GDM1 (cell line): ENCODE measurements at regions not wholly inside any gene's neighbourhood (a gene's known extent, or its start where the extent isn't known, plus 50 kb on each side); places are given as distances from the start of the nearest gene placed in this dataset.

Experiments
- DNase-seq: peaks from one replicate; lab custom pipeline; 2025; lab: John Stamatoyannopoulos, UW

DNA sequence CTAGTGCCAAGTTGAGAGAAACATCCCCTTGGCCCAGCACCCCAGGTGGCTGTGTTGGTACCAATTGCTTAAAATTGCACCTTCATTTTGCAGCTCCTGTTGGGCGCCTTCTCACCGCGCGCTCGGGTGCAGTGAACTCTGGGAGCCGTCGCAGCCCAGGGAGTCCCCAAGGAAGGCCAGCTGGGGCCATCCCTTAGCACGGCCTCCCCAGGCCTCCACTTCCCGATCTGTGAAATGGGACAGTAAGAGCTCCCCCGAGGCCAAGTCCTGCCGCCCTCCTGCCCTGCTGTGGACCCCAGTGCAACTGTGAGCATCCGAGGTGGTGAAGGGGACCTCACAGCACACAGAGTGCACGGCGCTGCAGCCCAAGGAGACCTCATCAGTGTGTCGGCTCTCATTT lies 1234.1 kb downstream of the BRD1 start:
- DNase-seq, result no peak

DNA sequence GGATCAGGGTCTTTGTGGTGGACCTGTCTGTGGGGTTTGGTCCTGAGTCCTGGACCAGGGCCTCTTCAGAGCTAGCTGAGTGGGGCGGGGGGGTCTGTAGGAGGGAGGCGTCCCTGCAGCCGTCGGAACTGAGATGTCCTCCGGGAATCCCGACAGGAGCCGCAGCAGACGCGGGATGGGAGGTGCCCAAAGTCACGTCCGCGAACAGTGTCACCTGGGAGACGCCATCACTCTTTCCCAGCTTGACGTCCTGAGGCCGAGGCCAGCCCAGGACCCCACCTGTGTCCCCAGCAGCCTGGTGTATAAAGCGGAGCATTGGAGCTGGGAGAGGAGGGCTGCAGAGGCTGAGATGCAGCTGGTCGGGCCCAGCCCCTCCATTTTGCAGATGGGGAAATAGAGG lies 1234.7 kb downstream of the BRD1 start:
- DNase-seq, result no peak

DNA sequence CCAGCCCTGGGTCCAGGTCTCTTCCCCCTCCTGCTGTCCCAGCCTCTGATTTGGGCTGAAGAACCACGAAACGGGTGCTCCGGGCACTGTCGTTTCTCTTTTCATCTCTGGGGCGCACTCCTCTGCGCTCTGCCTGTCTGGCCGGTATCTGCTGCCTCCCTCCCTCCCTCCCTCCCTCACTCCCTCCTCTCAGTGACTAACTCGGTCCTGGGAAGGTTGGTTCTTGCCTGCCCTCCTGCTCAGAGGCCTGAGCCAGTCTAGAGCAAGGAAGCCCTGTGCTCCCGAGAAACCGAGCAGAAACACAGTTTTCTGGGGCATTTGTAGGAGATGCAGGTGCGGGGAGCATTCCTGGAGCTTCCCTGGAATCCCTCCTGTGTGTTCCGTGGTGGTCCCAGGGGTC lies 1235.2 kb downstream of the BRD1 start:
- no peak for DNase-seq

DNA sequence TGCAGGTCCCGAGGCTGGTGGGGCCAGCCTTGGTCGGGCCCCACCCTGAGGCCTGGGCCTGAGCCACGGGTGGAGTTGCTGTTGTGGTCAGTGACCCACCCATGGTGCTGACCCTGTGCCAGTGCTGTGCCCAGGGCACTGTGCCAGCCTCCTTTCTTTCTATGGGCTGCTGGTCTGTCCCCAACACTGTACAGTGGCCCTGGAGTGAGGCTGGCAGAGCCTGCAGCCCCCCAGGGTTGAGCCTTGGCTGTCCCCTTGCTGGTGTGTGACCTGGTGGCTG lies 1235.7 kb downstream of the BRD1 start:
- DNase-seq, result no peak

DNA sequence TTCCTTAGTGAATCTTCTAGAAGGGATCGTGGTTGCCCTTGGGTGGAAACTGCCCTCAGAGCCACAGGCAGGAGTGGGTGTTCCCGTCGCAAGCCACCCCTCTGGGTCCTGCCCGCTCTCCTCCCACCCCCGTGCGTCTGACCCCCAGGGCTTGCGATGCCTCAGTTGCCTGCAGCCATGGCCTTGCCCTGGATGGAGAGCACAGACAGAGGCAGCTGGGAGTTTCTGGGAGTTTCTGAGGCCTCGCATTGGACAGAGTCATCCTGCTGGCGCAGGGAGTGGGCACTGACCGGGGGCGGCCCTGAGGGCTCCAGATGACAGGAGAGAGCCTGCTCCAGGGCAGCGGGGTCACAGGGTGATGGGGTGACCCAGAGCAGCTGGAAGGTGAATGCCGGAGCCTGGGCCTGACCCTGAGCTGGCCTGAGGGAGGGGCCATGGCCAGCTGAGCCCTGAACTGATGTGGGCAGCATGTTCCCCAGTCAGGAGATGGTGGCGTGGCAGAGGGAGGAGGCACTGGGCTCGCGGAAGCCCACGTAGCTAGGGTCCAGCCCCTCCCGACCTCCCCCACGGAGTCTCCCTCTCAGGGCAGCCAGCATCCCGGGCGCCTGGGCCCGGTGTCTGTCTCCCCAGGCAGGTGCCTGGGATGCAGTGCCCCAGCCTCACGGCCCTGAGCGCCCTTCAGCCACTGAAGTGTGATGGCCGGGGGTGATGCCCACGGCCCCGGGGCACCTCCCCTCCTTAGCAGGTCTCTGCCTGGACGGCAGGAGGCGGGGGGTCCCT lies 1236.2 kb downstream of the BRD1 start:
- no peak for DNase-seq

DNA sequence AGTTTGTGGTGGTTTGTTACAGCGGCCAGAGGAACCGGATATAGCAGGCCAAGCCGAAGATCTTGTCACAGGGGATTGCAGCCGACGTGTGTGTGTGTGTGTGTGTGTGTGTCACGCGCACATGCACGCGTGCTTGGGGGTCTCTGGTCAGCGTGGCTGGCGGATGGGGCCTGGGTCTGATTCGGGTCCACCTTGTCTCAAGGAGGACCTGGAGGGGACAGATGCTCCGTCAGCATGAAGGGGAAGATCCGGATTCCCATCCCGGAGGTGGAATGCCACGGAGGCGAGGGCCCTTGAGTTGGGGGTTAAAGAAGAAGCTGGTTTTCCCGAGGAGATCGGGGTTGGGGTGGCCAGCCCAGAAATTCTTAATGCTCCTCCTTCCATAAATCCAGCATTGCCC lies 1237.8 kb downstream of the BRD1 start:
- no peak for DNase-seq

DNA sequence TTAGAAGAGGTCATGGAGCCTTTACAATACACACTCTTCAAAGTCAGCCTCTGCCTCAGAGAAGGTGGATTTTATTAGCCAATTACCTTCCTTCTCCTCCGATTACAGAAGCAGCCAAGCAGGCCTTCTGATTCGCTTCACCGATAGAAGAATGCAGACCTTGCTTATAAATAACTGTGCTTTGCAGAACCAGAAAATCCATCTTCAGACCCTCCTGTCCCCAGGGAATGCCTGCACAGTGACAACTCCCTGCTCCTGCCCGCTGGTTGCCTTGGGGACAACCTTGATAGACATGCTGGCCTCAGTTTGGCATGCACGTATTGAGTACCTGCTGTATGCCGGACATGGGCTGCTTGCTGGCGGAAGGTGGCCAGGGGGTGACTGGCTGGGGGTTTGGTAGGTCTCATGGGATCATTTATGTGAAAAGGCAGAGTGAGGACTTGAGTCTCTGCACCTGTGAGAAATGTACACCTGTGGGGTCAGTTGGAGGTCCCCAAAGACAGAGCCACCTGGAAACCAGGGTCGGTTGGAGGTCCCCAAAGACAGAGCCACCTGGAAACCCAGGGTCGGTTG lies 1238.7 kb downstream of the BRD1 start:
- DNase-seq, result no peak

DNA sequence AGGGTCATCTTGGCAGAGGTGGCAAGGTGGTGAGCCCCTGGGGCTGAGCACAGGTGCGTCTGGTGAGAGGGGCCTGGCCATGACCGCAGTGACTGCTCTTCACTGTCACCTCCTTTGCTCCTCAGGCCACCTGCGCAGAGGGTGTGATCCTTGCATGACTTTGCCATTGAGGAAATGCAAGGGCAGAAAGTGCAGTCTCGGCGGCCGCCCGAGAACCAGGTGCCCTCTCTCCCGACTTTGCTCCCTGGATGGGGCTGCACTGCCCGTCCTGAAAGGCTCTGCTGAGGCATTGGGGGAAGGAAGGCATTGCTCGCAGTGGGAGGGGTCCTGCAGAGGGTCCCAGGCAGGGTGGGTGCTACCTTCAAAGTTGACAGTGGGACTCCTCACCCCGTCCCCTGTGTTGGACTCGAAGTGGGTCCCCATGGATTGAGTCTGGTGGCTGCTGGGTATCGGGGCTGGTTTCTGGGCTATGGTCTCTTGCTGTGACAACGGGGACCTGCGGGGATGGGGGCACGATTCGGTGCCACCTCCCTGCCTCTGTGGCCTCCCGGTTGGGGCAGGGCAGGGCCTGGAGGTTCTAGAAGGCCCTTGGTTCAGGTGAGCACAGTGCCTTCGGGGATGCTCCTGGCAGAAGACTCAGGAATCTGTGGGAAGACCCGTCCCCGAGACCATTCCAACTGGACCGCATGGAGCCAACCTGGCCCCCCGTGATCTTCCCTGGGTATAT lies 1239.4 kb downstream of the BRD1 start:
- no peak for DNase-seq

DNA sequence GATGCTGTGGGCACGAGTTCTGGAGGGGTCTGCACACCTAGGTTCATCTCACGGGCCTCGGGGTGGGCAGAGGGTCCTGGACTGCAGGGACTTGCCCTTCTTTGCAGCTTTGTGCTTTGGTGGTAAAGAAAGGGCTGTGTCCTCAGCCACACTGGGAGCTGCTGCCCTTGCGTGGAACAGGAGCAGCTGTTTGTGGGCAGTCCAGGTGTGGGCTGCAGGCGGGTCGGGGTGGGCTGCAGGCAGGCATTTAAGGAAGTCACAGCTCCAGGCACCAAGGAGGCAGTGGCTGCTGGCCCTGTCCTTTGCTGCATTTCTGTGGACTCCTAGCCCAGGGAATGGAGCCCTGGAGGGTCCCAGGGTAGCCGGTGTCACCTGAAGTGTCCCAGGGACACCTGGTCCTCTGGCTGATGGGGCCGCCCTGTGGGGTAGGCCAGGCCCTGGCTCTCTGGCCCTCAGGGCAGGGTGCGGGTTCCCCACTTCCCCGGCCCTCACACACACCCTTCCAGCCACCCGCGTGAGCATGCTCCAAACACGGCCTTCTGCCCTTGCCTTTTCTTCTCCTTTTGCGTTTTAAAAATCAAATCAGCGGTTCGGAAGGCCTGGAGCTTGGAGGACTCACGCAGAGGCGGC lies 1240.3 kb downstream of the BRD1 start:
- DNase-seq, result no peak

DNA sequence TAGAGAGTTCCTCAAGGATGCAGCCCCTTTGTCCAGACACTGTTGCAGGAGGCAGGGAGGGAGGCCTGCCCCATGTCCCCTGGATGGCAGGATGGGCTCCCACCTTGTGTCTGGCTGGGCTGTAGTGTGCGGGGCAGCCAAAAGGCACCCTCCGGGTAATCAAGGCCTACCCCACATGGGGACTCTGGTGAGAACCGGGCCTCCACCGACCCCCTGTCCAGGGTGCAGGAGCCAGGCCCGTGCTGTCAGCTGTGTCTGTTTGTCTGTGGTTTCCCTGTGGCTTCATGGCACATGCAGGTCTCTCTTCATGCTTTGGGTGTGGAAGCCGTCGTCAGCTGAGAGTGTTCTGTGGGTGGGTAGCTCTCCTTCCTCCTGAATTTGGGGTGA lies 1240.9 kb downstream of the BRD1 start:
- no peak for DNase-seq

DNA sequence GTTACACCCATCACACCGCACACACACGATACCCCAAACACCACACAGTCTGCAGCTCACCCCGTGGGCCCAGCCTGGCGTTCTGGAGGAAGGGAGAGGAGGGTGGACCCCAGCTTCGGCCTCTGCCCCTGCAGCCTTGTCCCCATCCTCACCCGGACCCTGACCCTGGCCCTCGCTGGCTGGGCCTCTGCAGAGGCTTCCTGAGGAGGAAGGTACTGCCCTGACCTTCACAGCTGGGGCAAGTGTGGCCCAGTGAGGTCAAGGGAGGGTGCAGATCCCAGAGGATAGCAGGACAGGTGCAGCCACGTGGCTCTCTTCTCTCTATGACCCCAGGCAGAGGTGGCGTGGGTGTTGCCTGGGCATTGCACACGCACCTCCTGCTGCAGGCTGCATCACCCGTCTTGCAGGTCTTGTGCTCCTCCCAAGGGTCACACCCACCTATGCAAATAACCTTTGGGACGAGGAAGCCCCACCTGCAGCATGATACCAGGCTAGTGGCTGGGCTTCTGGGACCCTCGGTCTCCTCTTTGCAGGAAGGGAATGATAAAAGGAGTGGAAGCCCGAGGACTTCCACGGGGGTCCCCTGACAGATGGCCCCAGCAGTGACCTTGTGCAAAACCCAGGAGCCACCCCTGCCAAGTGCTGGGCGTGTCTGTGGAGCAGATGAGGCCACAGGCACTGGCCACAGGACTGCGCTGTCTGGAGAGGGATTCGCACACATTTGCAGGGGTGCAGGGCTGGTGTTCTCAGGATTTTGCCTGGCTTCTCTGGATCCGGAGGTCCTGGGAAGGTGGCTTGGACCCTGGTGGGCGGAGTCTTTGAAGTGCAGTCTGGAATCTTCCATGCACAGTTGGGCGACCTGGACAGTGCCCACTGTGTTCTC lies 1241.5 kb downstream of the BRD1 start:
- no peak for DNase-seq

DNA sequence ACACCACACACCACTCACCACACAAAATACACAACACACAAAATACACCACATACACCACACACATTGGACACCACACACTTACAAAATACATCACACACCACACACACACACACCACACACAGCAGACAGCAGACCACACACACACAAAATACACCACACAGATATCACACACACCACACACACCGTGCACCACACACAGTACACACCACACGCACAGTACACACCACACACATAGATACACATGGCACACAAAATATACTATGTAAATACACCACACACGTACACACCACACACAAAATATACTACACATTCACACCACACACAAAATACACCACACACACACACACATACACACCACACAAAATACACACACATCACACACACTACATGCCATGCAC lies 1243.5 kb downstream of the BRD1 start:
- no peak for DNase-seq

DNA sequence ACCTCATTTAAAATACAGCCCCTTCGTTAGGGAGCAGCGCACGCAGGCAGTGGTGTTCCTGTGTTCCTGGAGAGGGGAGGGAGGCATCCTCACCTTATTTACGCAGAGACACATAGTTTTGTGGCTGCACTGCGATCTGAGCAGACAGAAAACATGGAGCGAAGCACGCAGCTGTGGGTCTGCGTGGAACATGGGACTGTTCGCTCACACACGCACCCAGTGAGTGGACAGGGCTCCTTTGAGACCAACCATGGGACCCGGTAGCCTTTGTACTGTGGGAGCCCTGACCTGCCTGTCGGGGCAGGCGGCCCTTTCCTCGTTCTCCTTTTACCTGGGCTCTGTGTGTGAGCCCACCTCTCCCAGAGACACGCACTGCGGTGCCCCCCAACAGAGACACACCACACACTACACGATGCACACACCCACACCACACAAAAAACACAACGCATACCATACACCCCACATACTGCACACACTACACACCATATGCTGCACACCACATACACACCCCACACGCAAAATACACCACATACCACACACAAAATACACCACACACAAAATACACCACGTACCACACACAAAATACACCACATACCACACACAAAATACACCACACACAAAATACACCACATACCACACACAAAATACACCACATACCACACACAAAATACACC lies 1245.7 kb downstream of the BRD1 start:
- no peak for DNase-seq

DNA sequence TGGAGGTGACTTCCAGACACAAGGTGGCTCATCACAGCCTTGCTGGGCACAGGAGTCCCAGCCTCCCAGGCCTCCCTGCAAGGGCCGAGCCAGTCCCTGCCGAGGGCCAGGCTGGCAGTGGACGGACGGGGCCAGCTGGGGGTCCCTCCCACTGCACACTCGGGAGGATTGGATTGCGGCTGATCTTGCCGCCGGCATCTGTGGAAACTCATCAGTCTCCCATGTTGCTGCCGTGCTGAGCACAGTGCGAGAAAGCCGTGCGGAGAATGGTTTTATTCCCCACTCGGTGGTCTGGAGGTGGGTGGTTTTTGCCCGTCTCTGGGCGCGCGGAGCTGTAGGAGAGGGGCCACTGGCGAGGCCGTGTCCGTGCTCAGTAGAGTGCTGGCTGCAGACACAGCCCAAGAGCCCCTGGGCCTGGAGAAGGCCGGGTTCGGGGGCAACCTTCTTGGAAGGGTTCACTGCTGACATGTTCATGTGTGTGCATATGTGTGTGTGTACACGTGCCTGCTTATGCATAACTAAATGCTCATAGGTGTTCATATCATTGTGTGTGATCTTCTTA lies 1246.4 kb downstream of the BRD1 start:
- DNase-seq, result no peak

DNA sequence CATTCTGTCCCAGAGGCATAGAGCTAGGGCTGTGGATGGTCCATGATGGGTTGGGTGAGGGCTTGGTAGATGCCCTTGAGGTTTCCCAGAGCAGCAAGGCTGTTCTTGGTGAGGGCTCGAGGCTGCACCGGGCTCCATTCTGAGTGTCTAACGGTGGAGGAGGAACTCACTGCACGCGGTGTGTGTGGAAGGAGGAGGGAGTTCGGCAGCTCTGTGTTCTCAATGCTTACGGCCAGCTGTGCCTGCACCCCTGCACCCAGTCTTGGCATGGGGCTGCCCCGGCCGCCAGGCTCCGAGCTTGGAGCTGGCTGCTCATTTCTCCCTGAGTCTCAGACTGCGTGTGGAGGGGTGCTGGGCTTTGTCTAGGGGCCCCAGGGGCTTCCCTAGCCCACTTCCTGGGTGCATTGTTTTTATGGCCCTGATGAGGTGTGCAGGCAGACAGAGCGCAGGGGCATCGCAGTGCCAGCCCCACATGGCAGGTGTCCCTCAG lies 1247.1 kb downstream of the BRD1 start:
- no peak for DNase-seq

DNA sequence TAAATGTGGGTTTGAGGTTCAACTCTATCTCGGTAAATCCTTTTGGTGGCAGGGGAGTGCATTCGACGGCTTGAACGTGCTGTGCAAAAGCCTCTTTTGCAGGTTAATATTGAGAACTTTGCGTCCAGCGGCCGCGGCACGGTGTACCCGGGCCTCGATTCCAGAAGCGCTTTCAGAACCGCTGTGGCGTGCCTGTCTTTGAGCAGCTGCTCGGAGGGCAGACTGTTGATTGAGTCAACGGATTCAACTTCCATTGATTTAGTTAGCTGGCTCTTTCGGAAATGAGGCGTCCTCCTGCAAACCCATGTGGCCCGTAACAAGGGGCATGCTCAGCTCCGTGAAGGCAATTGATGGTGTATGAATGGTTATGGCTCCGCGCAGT lies 1247.8 kb downstream of the BRD1 start:
- no peak for DNase-seq

DNA sequence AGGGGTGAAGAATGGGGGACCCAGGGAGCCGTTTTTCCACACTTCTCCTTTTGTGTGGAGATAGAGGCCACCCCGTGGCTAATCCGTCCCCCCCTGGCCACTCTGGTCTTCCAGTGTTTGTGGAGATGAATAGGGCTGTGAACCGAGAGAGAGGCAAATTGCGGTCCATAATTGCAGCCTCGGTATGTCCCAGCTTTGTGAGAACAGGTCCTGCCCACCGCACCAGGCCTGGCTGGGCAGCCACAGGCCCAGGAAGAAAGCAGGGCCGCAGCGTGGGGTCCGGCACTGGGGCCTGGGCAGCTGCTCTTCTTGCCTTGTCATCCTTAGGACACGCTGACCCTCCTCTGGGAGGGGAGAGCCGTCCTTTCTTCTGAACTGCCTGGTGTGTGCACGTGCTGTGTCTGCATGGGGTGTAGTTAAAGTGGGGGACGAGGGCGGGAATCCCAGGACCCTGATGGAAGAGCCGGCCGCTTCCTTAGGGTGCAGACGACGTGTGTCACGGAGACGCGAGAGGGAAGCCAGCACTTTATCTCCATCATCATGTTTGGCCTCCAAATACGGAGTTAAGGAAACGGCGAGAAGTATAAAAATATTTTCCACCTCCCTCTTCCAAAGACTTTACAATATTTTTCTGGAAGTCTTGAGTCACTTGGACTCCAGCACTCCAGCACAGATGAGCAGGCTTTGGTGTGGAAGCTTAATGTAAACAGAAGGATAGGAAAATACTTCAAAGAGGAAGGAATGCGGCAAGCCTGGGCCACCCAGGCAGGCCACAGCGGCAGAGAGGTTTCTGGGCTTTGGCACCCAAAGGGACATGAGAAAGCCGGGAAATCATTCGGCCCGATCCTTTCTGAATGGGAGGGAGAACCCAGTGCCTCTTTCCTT lies 1248.4 kb downstream of the BRD1 start:
- no peak for DNase-seq

DNA sequence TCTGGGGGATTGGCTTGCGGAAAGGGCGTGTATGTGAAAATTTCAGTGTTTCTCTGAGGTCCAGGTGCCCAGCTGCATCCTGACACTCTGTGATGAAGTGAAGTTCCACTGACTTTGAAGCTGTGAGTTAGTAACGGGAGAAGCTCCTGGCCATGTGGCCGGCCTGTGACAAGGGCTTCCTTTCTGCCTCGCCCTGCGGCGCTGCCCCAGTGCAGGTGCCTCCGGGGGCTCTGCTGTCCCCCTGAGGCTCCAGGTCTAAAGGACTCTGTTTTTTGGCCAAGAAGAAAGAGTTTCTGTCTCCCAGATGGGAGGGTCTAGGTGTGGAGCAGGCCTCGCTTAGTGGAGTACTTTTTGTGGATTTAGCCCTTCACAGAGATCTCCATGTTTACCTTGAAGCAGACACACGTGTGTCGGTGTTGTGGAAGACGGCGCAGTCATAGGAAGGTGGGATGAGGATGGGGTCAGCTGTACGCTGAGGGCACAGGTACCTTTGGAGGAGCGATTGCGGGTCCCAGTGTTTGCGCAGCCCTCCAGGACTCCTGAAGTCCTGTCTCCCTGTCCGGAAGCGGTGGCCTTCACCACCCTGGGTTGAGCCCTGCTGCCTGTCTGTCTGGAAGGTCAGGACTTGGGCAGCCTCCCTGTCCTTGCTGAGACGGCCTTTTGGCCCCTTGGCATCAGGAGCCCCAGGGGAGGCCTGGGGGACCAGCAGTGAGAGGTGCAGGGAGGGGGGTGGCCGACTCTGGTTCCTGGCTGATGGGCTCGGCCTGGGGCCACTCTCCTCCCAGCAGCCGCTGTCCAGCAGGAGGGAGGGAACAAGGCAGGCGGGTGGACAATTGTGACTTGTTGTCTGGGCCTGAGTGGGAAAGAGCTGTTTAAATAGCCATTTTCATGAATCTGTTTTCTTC lies 1249.3 kb downstream of the BRD1 start:
- no peak for DNase-seq

DNA sequence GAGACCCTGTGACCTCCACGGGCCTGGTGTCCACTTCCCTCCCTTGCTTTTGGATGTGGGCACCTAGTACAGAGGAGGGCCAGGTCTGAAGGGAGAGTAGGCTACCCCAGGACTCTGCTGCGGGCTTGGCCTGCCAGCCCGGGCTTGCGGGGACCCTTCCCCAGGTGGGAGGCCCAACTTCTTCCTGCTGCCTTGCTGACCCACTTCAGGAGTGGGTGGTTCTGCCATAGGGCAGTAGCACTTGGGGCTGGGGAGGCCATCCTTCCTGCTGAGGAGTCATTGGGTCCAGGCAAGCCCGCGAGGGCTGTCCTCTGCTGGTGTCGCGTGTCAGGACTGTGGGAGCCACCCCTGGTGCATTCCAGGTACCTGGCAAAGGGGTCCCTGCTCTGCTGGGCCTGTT lies 1250.0 kb downstream of the BRD1 start:
- DNase-seq, result no peak
